ENCODE measurements at regions not wholly inside any gene's neighbourhood (a gene's known extent, or its start where the extent isn't known, plus 50 kb on each side); places are given as distances from the start of the nearest gene placed in this dataset.

GRCh38 chr18:24797981-24798380 is 337.5 kb downstream of the HRH4 start:
- DNase-seq = no peak

DNA sequence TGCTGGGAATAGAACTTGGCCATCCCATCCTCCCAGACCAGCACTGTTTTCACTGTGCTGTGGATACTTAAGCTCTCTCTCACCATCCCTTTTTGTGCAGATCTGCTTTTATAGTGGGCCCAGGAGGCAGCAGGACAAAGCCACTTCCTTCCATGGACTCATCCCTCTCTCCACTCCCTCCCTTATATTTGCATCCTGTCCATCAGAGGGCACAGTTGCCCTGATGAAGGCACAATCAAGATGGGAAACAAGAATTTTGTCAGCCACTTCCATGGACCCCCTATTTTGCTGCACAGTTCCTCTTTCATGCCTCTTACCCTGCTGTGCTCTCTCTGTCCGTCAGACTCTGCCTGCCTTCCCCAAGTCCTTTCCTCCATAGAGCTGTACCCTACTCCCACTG is 338.7 kb downstream of the HRH4 start:
- no peak for DNase-seq

GRCh38 chr18:24799720-24800119 is 339.3 kb downstream of the HRH4 start:
- DNase-seq = no peak

- no peak for DNase-seq
These were observed 340.6 kb downstream of the HRH4 start for GRCh38 chr18:24801001-24801400.

DNA sequence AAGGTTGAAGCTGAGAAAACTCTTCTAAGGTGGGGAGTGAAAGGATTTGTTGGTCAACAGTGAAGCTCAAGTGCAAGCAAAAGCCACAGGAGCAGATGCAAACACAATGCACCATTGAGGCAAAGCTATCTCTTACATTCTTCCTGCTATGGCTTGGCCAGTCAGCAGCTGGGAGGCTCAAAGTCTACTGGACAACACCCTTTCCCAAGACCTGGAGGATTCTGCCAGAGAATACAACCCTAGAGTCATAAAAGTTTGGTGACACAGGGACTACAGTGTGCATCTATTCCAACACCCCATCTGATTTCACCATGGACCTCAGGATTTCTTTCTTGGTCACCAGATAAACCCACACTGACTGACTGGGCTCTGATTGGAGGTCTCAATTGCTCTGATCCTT is 342.0 kb downstream of the HRH4 start:
- DNase-seq = no peak

DNA sequence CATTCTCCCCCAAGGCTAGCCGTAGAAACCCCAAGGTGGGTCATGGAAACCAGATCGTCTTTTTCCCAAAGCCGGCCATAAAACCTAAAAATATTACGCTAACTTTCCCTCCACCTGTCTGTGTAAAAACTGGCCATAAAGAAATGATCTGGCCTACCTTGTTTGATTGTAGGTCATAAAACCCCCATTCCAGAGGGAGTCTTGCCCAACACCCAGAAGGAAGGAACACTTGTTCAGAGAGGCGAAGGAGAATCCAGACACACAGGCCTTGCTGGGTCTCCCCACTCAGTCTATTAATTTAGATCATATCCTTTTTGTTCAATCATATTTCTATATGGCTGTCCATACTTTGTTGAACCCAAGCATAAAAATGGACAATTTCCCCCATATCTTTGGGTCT is 344.7 kb downstream of the HRH4 start:
- DNase-seq = no peak

GRCh38 chr18:24809173-24809950 is 348.9 kb downstream of the HRH4 start:
- DNase-seq = no peak

DNA sequence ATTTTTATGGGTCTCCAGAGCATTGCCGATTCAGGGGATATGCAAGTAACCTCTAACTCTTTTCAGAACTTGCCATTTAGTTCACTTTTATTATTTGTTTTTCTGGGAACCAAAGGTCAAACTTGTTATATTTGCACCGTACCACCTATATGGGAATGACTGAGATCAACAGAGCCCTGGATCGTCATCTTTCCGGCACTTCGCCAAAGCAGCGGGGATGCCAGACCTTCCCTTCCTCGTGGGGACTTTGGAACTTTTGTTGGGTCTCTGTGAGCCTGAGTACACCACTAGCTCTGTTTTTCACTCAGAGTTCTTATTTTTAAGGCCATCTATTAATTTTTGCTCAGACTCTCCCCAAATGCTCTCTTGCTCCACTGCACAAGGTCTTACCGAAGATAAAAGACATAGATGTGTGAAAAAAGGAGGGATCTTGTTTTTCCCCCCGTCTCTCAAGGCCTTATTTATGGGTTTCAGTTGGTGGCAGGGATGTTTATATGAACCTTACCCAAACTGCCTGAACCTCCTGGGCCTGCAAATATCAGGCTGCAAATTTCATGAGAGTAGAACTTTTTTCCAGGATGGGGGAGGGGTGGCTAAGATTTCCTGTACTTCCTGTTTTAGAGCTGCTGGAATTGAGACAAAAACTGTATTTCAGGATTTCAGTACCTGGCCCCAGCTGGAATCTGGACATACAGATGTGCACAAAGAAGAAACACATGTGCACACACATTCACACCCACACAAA is 350.3 kb downstream of the HRH4 start:
- DNase-seq = no peak

- DNase-seq = no peak
These were observed 351.7 kb downstream of the HRH4 start for GRCh38 chr18:24811950-24812681.

GRCh38 chr18:24814521-24814920 is 354.1 kb downstream of the HRH4 start:
- no peak for DNase-seq

GRCh38 chr18:24817150-24817549 is 356.7 kb downstream of the HRH4 start:
- no peak for DNase-seq

GRCh38 chr18:24817587-24818371 is 357.3 kb downstream of the HRH4 start:
- no peak for DNase-seq

GRCh38 chr18:24818441-24818840 is 358.0 kb downstream of the HRH4 start:
- DNase-seq = no peak

GRCh38 chr18:24819141-24819890 is 358.9 kb downstream of the HRH4 start:
- no peak for DNase-seq

GRCh38 chr18:24825397-24825796 is 365.0 kb downstream of the HRH4 start:
- no peak for DNase-seq

DNA sequence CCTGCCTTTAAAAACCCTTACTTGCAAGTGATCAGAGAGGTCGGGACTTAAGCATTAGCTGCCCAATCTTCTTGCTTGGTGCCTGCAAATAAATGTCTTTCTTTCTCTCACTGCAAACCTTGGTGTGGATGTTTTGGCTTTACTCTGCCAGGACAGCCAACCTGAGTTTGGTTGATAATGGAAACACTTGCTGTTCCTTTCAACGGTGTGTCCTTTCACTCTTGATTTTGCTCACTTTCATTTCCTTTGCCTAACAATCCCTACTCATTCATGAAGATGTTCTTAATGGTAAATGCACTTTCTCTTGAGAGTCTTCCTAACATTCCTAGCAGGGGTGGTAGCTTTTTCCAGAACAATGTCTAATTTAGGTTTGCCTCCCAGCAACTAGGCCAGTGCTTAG is 366.2 kb downstream of the HRH4 start:
- no peak for DNase-seq

- no peak for DNase-seq
These were observed 367.1 kb downstream of the HRH4 start for GRCh38 chr18:24827501-24827900.

GRCh38 chr18:24831081-24831480 is 370.6 kb downstream of the HRH4 start:
- peak; percentile 9 for DNase-seq

DNA sequence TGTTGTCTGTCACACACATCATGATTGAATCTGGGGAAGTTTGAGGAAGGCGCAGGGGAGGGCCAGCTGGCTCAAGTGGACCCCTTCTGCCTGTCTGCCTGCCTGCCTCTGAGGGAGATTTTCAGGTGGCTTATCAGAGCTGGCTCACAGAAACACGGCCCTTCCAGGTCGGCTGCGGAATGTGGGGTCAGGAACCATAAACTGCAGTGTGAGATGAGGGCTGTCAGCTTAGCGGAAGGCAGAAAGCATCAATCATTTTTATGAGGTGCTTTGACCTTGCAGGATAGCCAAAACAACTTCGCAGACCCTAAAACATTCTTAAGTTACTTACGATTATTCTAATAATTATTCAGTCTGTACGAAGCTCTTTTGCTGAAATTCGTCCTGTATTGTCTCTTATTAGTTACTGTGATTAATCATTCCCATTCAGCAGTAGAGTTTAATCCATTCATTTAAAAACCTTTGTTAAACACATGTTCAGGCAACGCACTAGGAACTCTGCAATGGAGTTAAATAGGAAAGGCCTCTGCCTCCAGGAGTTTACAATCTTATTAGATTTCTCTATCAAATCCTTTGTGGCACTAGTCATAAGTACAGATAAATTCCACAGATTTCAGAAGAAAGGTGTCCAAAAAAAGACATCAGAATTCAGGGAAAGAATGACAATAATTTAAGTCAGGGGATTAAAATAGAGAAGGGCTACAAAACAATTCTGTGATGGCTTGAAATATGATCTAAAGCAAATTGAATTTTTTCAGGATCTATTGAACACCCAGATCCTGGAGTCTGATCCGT is 371.6 kb downstream of the HRH4 start:
- no peak for DNase-seq

DNA sequence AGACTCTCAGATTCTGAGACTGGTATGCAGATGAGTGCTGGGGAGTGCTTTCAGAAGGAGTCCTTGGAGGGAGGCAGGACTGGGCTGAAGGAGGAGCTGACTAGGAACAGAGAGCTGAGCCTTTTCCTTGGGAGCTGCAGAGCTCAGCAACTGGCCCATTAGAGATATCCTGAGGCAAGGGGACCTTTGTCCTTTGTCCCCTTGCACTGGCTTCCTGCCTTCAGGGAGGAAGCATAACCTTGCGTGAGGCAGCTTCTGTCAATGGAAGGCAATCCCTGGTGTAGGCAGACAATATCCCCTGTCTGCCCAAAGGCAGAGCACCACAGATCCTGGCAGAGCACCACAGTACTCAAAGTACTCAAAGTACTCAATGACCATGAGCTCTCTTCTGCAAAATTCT is 375.3 kb downstream of the HRH4 start:
- no peak for DNase-seq

- peak; percentile 58 for DNase-seq
These were observed 376.6 kb downstream of the HRH4 start for GRCh38 chr18:24837066-24837465.
